TTC549 (cell line): ENCODE measurements at regions not wholly inside any gene's neighbourhood (a gene's known extent, or its start where the extent isn't known, plus 50 kb on each side); places are given as distances from the start of the nearest gene placed in this dataset.

Source experiments
- FAIRE-seq: peaks from 2 replicates; lab custom pipeline; 2012; peaks lifted over from hg19 to GRCh38; lab: Jason Lieb, UNC

GRCh38 chr2:8054070-8054469 lies 627.8 kb upstream of the ID2 start:
- FAIRE-seq = no peak

- no peak for FAIRE-seq
Measured at GRCh38 chr2:8058652-8059051, 623.2 kb upstream of the ID2 start.

- FAIRE-seq = no peak
Measured at GRCh38 chr2:8059255-8059654, 622.6 kb upstream of the ID2 start.

- FAIRE-seq = no peak
Measured at GRCh38 chr2:8059794-8060193, 622.1 kb upstream of the ID2 start.

GRCh38 chr2:8061219-8061618 lies 620.6 kb upstream of the ID2 start:
- no peak for FAIRE-seq

GRCh38 chr2:8064603-8065002 lies 617.3 kb upstream of the ID2 start:
- FAIRE-seq = no peak

- FAIRE-seq = no peak
Measured at GRCh38 chr2:8065191-8065590, 616.7 kb upstream of the ID2 start.

- no peak for FAIRE-seq
Measured at GRCh38 chr2:8067784-8068336, 614.0 kb upstream of the ID2 start.

GRCh38 chr2:8072907-8073306 lies 608.9 kb upstream of the ID2 start:
- FAIRE-seq = peak; percentile 17

- FAIRE-seq = no peak
Measured at GRCh38 chr2:8073916-8074315, 607.9 kb upstream of the ID2 start.

GRCh38 chr2:8076448-8077342 lies 605.2 kb upstream of the ID2 start:
- FAIRE-seq = no peak

GRCh38 chr2:8078705-8079104 lies 603.2 kb upstream of the ID2 start:
- FAIRE-seq = no peak

GRCh38 chr2:8080063-8080462 lies 601.8 kb upstream of the ID2 start:
- FAIRE-seq = no peak

GRCh38 chr2:8081130-8081529 lies 600.7 kb upstream of the ID2 start:
- no peak for FAIRE-seq

GRCh38 chr2:8082840-8083239 lies 599.0 kb upstream of the ID2 start:
- FAIRE-seq = no peak

- FAIRE-seq = no peak
Measured at GRCh38 chr2:8086357-8086756, 595.5 kb upstream of the ID2 start.

- no peak for FAIRE-seq
Measured at GRCh38 chr2:8086796-8087479, 594.9 kb upstream of the ID2 start.

GRCh38 chr2:8087480-8087840 lies 594.4 kb upstream of the ID2 start:
- FAIRE-seq = no peak

- no peak for FAIRE-seq
Measured at GRCh38 chr2:8088810-8089209, 593.0 kb upstream of the ID2 start.

- FAIRE-seq = no peak
Measured at GRCh38 chr2:8089596-8089995, 592.3 kb upstream of the ID2 start.

- FAIRE-seq = no peak
Measured at GRCh38 chr2:8090748-8091700, 590.8 kb upstream of the ID2 start.

- no peak for FAIRE-seq
Measured at GRCh38 chr2:8094526-8094925, 587.3 kb upstream of the ID2 start.
